ENCODE measurements at regions not wholly inside any gene's neighbourhood (a gene's known extent, or its start where the extent isn't known, plus 50 kb on each side); places are given as distances from the start of the nearest gene placed in this dataset.

GRCh38 chr1:244157731-244158438 is 106.8 kb downstream of the ZBTB18 start:
- no peak for DNase-seq

- no peak for DNase-seq
Observed at GRCh38 chr1:244159646-244160045, 108.6 kb downstream of the ZBTB18 start.

GRCh38 chr1:244160455-244161235 is 109.6 kb downstream of the ZBTB18 start:
- no peak for DNase-seq

- no peak for DNase-seq
Observed at GRCh38 chr1:244161236-244161510, 110.1 kb downstream of the ZBTB18 start.

GRCh38 chr1:244162786-244163530 is 111.9 kb downstream of the ZBTB18 start:
- no peak for DNase-seq

GRCh38 chr1:244163861-244164510 is 112.9 kb downstream of the ZBTB18 start:
- no peak for DNase-seq

- no peak for DNase-seq
Observed at GRCh38 chr1:244164511-244164890, 113.4 kb downstream of the ZBTB18 start.

GRCh38 chr1:244165021-244165420 is 113.9 kb downstream of the ZBTB18 start:
- DNase-seq: no peak

GRCh38 chr1:244165701-244166100 is 114.6 kb downstream of the ZBTB18 start:
- no peak for DNase-seq

- DNase-seq: no peak
Observed at GRCh38 chr1:244171241-244171985, 120.3 kb downstream of the ZBTB18 start.

- no peak for DNase-seq
Observed at GRCh38 chr1:244173240-244173639, 122.2 kb downstream of the ZBTB18 start.

- no peak for DNase-seq
Observed at GRCh38 chr1:244173769-244174168, 122.7 kb downstream of the ZBTB18 start.

- DNase-seq: no peak
Observed at GRCh38 chr1:244174922-244175521, 123.9 kb downstream of the ZBTB18 start.

- DNase-seq: no peak
Observed at GRCh38 chr1:244176201-244176600, 125.1 kb downstream of the ZBTB18 start.

- no peak for DNase-seq
Observed at GRCh38 chr1:244180256-244180655, 129.2 kb downstream of the ZBTB18 start.

GRCh38 chr1:244181867-244182266 is 130.8 kb downstream of the ZBTB18 start:
- DNase-seq: no peak

GRCh38 chr1:244183037-244183436 is 132.0 kb downstream of the ZBTB18 start:
- DNase-seq: no peak

GRCh38 chr1:244186372-244186771 is 135.3 kb downstream of the ZBTB18 start:
- no peak for DNase-seq

GRCh38 chr1:244187310-244187709 is 136.2 kb downstream of the ZBTB18 start:
- DNase-seq: no peak

GRCh38 chr1:244191581-244191980 is 140.5 kb downstream of the ZBTB18 start:
- DNase-seq: no peak

GRCh38 chr1:244192325-244192724 is 141.2 kb downstream of the ZBTB18 start:
- DNase-seq: no peak
